Progenitor cell of endocrine pancreas (in vitro differentiated cells): ENCODE measurements at regions not wholly inside any gene's neighbourhood (a gene's known extent, or its start where the extent isn't known, plus 50 kb on each side); places are given as distances from the start of the nearest gene placed in this dataset.

Experiments used
- DNase-seq: peaks from one replicate; pipeline ENCODE4 v3.0.0; 2021; ENCODE audit warnings: low spot score; ENCODE audit not compliant: unreplicated experiment
- H3K27ac Mint-ChIP-seq: 2 replicates; pipeline ENCODE4 v1.8.0; 2021; ENCODE audit warnings: mild to moderate bottlenecking, moderate library complexity, mixed read lengths
- H3K27me3 Mint-ChIP-seq: 2 replicates; pipeline ENCODE4 v1.8.0; 2021; ENCODE audit warnings: mixed read lengths
- H3K36me3 Mint-ChIP-seq: 2 replicates; pipeline ENCODE4 v1.8.0; 2022; ENCODE audit warnings: mixed read lengths; ENCODE audit not compliant: insufficient read depth
- H3K4me1 Mint-ChIP-seq: 2 replicates; pipeline ENCODE4 v1.8.0; 2021; ENCODE audit warnings: low read depth, mixed read lengths
- H3K4me3 Mint-ChIP-seq: 2 replicates; pipeline ENCODE4 v1.8.0; 2021; ENCODE audit warnings: low read depth, mild to moderate bottlenecking, moderate library complexity, mixed read lengths
- H3K9me3 Mint-ChIP-seq: 2 replicates; pipeline ENCODE4 v1.8.0; 2021; ENCODE audit warnings: low read depth, mixed read lengths
- CTCF ChIP-seq: fragments of 200-600 bp; sonication (generic); IDR thresholded peaks from one replicate; pipeline ENCODE4 v1.5.0; 2021; ENCODE audit warnings: antibody characterized with exemption, mild to moderate bottlenecking; ENCODE audit not compliant: unreplicated experiment

GRCh38 chr9:82593501-82593900 is 469.4 kb downstream of the RASEF start:
- Mint-ChIP-seq H3K4me3 (no peak overlapping the region), H3K27me3 (peaks cover 16% of the 10 kb centered on the region), H3K9me3 (peaks cover 3% of the 10 kb centered on the region)

GRCh38 chr9:82597241-82598203 is 465.4 kb downstream of the RASEF start:
- peaks cover 3% of the 10 kb centered on the region for H3K9me3 Mint-ChIP-seq
- DNase-seq = no peak
- H3K4me3 Mint-ChIP-seq = peak overlapping the region; percentile 6
- no peaks in the 10 kb centered on the region for H3K36me3 Mint-ChIP-seq
- H3K27ac Mint-ChIP-seq = no peak overlapping the region
- H3K4me1 Mint-ChIP-seq = peaks cover 24% of the 10 kb centered on the region
- peaks cover 21% of the 10 kb centered on the region for H3K27me3 Mint-ChIP-seq
- no peak for TF ChIP-seq CTCF

More at GRCh38 chr9:82593501-82593900, 469.4 kb downstream of the RASEF start:
- no peak for TF ChIP-seq CTCF
- Mint-ChIP-seq H3K36me3 (no peaks in the 10 kb centered on the region), H3K27ac (no peak overlapping the region), H3K4me1 (peaks cover 15% of the 10 kb centered on the region)
- no peak for DNase-seq

GRCh38 chr9:82598241-82599039 is 464.5 kb downstream of the RASEF start:
- H3K36me3 Mint-ChIP-seq = no peaks in the 10 kb centered on the region
- H3K9me3 Mint-ChIP-seq = peaks cover 3% of the 10 kb centered on the region
- no peak for TF ChIP-seq CTCF
- no peak for DNase-seq
- no peak overlapping the region for H3K4me3 Mint-ChIP-seq
- no peak overlapping the region for H3K27ac Mint-ChIP-seq
- peaks cover 24% of the 10 kb centered on the region for H3K4me1 Mint-ChIP-seq
- peaks cover 21% of the 10 kb centered on the region for H3K27me3 Mint-ChIP-seq

- no peak for DNase-seq
- Mint-ChIP-seq H3K27me3 (peaks cover 20% of the 10 kb centered on the region), H3K4me3 (no peak overlapping the region), H3K9me3 (peaks cover 3% of the 10 kb centered on the region), H3K36me3 (no peaks in the 10 kb centered on the region), H3K27ac (no peak overlapping the region), H3K4me1 (peaks cover 24% of the 10 kb centered on the region)
- no peak for TF ChIP-seq CTCF
These were observed 463.5 kb downstream of the RASEF start for GRCh38 chr9:82599336-82599949.
